Esophagus muscularis mucosa (tissue), 4 donors: ENCODE measurements at regions not wholly inside any gene's neighbourhood (a gene's known extent, or its start where the extent isn't known, plus 50 kb on each side); places are given as distances from the start of the nearest gene placed in this dataset.

Experiments used
- DNase-seq: peaks from one replicate; pipeline ENCODE4 v3.0.0-alpha.2; 2017; ENCODE audit errors: extremely low spot score
- H3K27ac ChIP-seq, 4 donors: fragments of 200-600 bp; sonication (generic); replicated peaks in 1 of 4; 1 replicate in 3 of 4; 2 replicates in 1 of 4; pipeline ENCODE4 v1.5.1; 2016 to 2019; ENCODE audit warnings: mild to moderate bottlenecking in 1 of 4
- H3K27me3 ChIP-seq, 4 donors: fragments of 200-600 bp; sonication (generic); one replicate each; pipeline versions ENCODE4 v1.5.1 to v1.6.0; 2016 to 2019
- H3K36me3 ChIP-seq, 4 donors: fragments of 200-600 bp; sonication (generic); one replicate each; pipeline ENCODE4 v1.5.1; 2016 to 2019
- H3K4me1 ChIP-seq, 4 donors: fragments of 200-600 bp; sonication (generic); one replicate each; pipeline ENCODE4 v1.5.1; 2016 to 2019
- H3K4me3 ChIP-seq, 4 donors: fragments of 200-600 bp; sonication (generic); 1 replicate in 2 of 4; 2 replicates in 2 of 4; pipeline ENCODE4 v1.5.1; 2016 to 2019; ENCODE audit warnings: mild to moderate bottlenecking in 4 of 4, moderate library complexity in 1 of 4
- H3K9me3 ChIP-seq, 4 donors: fragments of 200-600 bp; sonication (generic); 1 replicate in 3 of 4; 2 replicates in 1 of 4; pipeline ENCODE4 v1.5.1; 2016 to 2019
- CTCF ChIP-seq, 3 experiments: fragments of 200-600 bp in 2 of 3; fragments of 450-650 bp in 1 of 3; sonication (generic) in 2 of 3; IDR thresholded peaks; one replicate each; pipeline ENCODE4 v1.5.1; 2017 to 2019; ENCODE audit warnings: antibody characterized with exemption in 3 of 3, mild to moderate bottlenecking in 2 of 3, moderate library complexity in 1 of 3
- EP300 ChIP-seq: sonication (generic); formaldehyde crosslinking; IDR thresholded peaks from one replicate; pipeline ENCODE4 v1.6.1; 2017; ENCODE audit warnings: antibody characterized with exemption
- POLR2A ChIP-seq: fragments of 450-650 bp; IDR thresholded peaks from one replicate; pipeline ENCODE4 v1.6.1; 2017; ENCODE audit warnings: antibody characterized with exemption, moderate library complexity, mild to moderate bottlenecking, low read depth
- POLR2AphosphoS5 ChIP-seq, 2 donors: sonication (generic); formaldehyde crosslinking; IDR thresholded peaks; one replicate each; pipeline ENCODE4 v1.6.1; 2017; ENCODE audit warnings: antibody characterized with exemption in 2 of 2
- WGBS: methylation state at CpG from one replicate; pipeline ENCODE4 v1.1.5; 2018; 5-methylcytosine and 5-hydroxymethylcytosine counted together
- intact Hi-C: fragments of 100-400 bp; cut with DNase I; formaldehyde crosslinking; loops from one replicate; pipeline ENCODE4 v1.15.1; 2023

GRCh38 chr4:126869967-126870366 is 762.8 kb upstream of the INTU start:
- DNase-seq, result no peak
- TF ChIP-seq CTCF (IDR thresholded peaks at IDR 0.05) (no peak), EP300 (no peak), POLR2AphosphoS5 (IDR thresholded peaks at IDR 0.05) (no peak), POLR2A (no peak)
- H3K36me3 ChIP-seq, result no peaks in the 10 kb centered on the region
- no peak overlapping the region for H3K4me3 ChIP-seq
- WGBS, result 91% methylated on average over 2 of the region's 2 CpGs
- peaks cover 0 to 13% (median 5%) of the 10 kb centered on the region in 4 donors for H3K9me3 ChIP-seq
- intact Hi-C loops, result no loop called here
- H3K27me3 ChIP-seq, result no peaks in the 10 kb centered on the region
- no peak overlapping the region for H3K27ac ChIP-seq
- no peaks in the 10 kb centered on the region for H3K4me1 ChIP-seq

- TF ChIP-seq EP300 (no peak), CTCF (IDR thresholded peaks at IDR 0.05) (no peak), POLR2A (no peak), POLR2AphosphoS5 (IDR thresholded peaks at IDR 0.05) (no peak)
- Histone ChIP-seq H3K27ac (no peak overlapping the region), H3K9me3 (peaks cover 0 to 13% (median 5%) of the 10 kb centered on the region in 4 donors), H3K4me1 (no peaks in the 10 kb centered on the region), H3K27me3 (no peaks in the 10 kb centered on the region), H3K4me3 (no peak overlapping the region), H3K36me3 (no peaks in the 10 kb centered on the region)
- no peak for DNase-seq
- intact Hi-C loops, result no loop called here
These were observed 760.9 kb upstream of the INTU start for GRCh38 chr4:126871810-126872209.

- no peak overlapping the region for H3K4me3 ChIP-seq
- no peaks in the 10 kb centered on the region for H3K4me1 ChIP-seq
- no peaks in the 10 kb centered on the region for H3K27me3 ChIP-seq
- no peak overlapping the region for H3K27ac ChIP-seq
- peaks cover 0 to 13% (median 5%) of the 10 kb centered on the region in 4 donors for H3K9me3 ChIP-seq
- DNase-seq, result no peak
- intact Hi-C loops, result no loop called here
- TF ChIP-seq EP300 (no peak), CTCF (IDR thresholded peaks at IDR 0.05) (no peak), POLR2A (no peak), POLR2AphosphoS5 (IDR thresholded peaks at IDR 0.05) (no peak)
- 100% methylated on average over 2 of the region's 19 CpGs for WGBS
- H3K36me3 ChIP-seq, result no peaks in the 10 kb centered on the region
These were observed 758.2 kb upstream of the INTU start for GRCh38 chr4:126874533-126874932.

GRCh38 chr4:126888968-126889367 is 743.8 kb upstream of the INTU start:
- no peak for DNase-seq
- Histone ChIP-seq H3K9me3 (no peaks in the 10 kb centered on the region), H3K27ac (no peak overlapping the region), H3K4me1 (no peaks in the 10 kb centered on the region), H3K4me3 (no peak overlapping the region), H3K27me3 (no peaks in the 10 kb centered on the region), H3K36me3 (no peaks in the 10 kb centered on the region)
- no peak for TF ChIP-seq CTCF (IDR thresholded peaks at IDR 0.05)
- no peak for TF ChIP-seq POLR2A
- TF ChIP-seq POLR2AphosphoS5 (IDR thresholded peaks at IDR 0.05), result no peak
- TF ChIP-seq EP300, result no peak
- intact Hi-C loops, result no loop called here

- Histone ChIP-seq H3K36me3 (no peaks in the 10 kb centered on the region), H3K9me3 (no peaks in the 10 kb centered on the region), H3K4me3 (no peak overlapping the region), H3K27me3 (no peaks in the 10 kb centered on the region), H3K27ac (no peak overlapping the region), H3K4me1 (no peaks in the 10 kb centered on the region)
- TF ChIP-seq EP300 (no peak), POLR2A (no peak), CTCF (IDR thresholded peaks at IDR 0.05) (no peak), POLR2AphosphoS5 (IDR thresholded peaks at IDR 0.05) (no peak)
- intact Hi-C loops, result no loop called here
- no peak for DNase-seq
These were observed 742.4 kb upstream of the INTU start for GRCh38 chr4:126890383-126890782.
